Parathyroid adenoma (tissue), 2 donors: ENCODE measurements at regions not wholly inside any gene's neighbourhood (a gene's known extent, or its start where the extent isn't known, plus 50 kb on each side); places are given as distances from the start of the nearest gene placed in this dataset.

Experiments
- H2AFZ ChIP-seq: fragments of 300-600 bp; sonication (generic); one replicate; pipeline ENCODE4 v1.7.0; 2017; ENCODE audit warnings: antibody characterized with exemption, mild to moderate bottlenecking
- H3K27ac ChIP-seq: fragments of 300-600 bp; sonication (generic); one replicate; pipeline ENCODE4 v1.7.0; 2017
- H3K27me3 ChIP-seq: fragments of 300-600 bp; sonication (generic); one replicate; pipeline ENCODE4 v1.7.0; 2017; ENCODE audit warnings: low read length; ENCODE audit not compliant: control insufficient read depth, insufficient read depth
- H3K36me3 ChIP-seq: fragments of 300-600 bp; sonication (generic); one replicate; pipeline ENCODE4 v1.7.0; 2017; ENCODE audit warnings: low read length; ENCODE audit not compliant: control insufficient read depth, insufficient read depth
- H3K4me1 ChIP-seq: fragments of 300-600 bp; sonication (generic); one replicate; pipeline ENCODE4 v1.7.0; 2017; ENCODE audit warnings: control low read depth
- H3K4me2 ChIP-seq: fragments of 300-600 bp; sonication (generic); one replicate; pipeline ENCODE4 v1.7.0; 2017; ENCODE audit warnings: low read length
- H3K4me3 ChIP-seq: fragments of 300-600 bp; sonication (generic); one replicate; pipeline ENCODE4 v1.7.0; 2017; ENCODE audit warnings: low read depth, low read length
- H3K79me2 ChIP-seq: fragments of 300-600 bp; sonication (generic); one replicate; pipeline ENCODE4 v1.7.0; 2017; ENCODE audit warnings: control low read depth
- H3K9ac ChIP-seq: fragments of 300-600 bp; sonication (generic); one replicate; pipeline ENCODE4 v1.7.0; 2017; ENCODE audit warnings: mild to moderate bottlenecking
- H3K9me3 ChIP-seq: fragments of 300-600 bp; sonication (generic); one replicate; pipeline ENCODE4 v1.7.0; 2017; ENCODE audit warnings: low read length; ENCODE audit not compliant: control insufficient read depth
- TF ChIP-seq, protein P1 (sequence below): fragments of 300-600 bp; sonication (generic); IDR thresholded peaks from one replicate; pipeline ENCODE4 v1.7.0; 2017; ENCODE audit warnings: antibody characterized with exemption, mild to moderate bottlenecking
- donor health status: primary hyperparathyroidism.

DNA sequence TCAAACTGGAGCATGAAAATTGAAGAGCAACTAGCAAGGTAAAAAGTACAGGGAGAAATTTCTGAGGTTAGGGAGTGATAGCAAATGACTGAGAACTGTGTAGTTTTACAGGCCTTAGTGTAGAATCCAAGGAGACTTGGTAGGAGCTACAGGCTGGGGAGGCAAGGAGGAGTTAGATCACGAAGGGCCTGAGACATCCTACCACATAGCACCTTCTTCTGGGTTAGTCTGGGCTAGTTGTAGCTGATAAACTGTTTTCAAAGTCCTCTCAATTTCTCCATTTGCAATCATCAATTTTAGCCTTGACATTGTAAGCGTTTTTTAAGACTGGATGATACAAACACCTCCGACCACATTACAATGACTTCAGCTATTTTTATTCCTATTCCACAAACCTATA, 209.7 kb downstream of the TMEM200A start:
- Histone ChIP-seq H3K27ac (no peak overlapping the region), H3K27me3 (no peaks in the 10 kb centered on the region), H3K4me2 (no peak overlapping the region), H3K4me3 (no peak overlapping the region), H2AFZ (no peak overlapping the region), H3K4me1 (no peaks in the 10 kb centered on the region), H3K9me3 (no peaks in the 10 kb centered on the region), H3K36me3 (no peaks in the 10 kb centered on the region), H3K9ac (no peak overlapping the region), H3K79me2 (no peaks in the 10 kb centered on the region)
- TF ChIP-seq, protein P1, sequence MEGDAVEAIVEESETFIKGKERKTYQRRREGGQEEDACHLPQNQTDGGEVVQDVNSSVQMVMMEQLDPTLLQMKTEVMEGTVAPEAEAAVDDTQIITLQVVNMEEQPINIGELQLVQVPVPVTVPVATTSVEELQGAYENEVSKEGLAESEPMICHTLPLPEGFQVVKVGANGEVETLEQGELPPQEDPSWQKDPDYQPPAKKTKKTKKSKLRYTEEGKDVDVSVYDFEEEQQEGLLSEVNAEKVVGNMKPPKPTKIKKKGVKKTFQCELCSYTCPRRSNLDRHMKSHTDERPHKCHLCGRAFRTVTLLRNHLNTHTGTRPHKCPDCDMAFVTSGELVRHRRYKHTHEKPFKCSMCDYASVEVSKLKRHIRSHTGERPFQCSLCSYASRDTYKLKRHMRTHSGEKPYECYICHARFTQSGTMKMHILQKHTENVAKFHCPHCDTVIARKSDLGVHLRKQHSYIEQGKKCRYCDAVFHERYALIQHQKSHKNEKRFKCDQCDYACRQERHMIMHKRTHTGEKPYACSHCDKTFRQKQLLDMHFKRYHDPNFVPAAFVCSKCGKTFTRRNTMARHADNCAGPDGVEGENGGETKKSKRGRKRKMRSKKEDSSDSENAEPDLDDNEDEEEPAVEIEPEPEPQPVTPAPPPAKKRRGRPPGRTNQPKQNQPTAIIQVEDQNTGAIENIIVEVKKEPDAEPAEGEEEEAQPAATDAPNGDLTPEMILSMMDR = no peak

DNA sequence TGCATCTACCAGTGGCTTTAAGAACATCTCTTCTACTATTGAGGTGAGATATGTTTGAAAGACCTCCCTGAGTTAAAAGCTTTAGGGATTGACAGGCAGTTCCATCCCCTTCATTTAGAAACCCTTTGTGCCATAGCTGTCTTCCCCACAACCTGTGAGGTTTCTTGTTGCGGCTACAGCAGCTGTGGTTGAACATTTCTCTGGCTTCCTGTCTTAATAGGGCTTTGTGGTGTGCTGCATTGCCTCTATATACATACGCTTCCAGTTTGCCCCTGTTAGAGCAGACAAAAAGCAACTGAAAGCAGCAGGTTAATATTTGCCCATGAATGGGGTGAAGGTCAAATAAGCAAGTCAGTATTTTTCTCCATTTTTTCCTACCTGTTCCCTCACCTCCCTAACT, 210.2 kb downstream of the TMEM200A start:
- no peaks in the 10 kb centered on the region for H3K4me1 ChIP-seq
- H2AFZ ChIP-seq = no peak overlapping the region
- H3K4me3 ChIP-seq = no peak overlapping the region
- TF ChIP-seq, protein P1 = no peak
- H3K27me3 ChIP-seq = no peaks in the 10 kb centered on the region
- H3K4me2 ChIP-seq = no peak overlapping the region
- no peaks in the 10 kb centered on the region for H3K79me2 ChIP-seq
- no peaks in the 10 kb centered on the region for H3K9me3 ChIP-seq
- H3K27ac ChIP-seq = no peak overlapping the region
- no peaks in the 10 kb centered on the region for H3K36me3 ChIP-seq
- H3K9ac ChIP-seq = no peak overlapping the region

DNA sequence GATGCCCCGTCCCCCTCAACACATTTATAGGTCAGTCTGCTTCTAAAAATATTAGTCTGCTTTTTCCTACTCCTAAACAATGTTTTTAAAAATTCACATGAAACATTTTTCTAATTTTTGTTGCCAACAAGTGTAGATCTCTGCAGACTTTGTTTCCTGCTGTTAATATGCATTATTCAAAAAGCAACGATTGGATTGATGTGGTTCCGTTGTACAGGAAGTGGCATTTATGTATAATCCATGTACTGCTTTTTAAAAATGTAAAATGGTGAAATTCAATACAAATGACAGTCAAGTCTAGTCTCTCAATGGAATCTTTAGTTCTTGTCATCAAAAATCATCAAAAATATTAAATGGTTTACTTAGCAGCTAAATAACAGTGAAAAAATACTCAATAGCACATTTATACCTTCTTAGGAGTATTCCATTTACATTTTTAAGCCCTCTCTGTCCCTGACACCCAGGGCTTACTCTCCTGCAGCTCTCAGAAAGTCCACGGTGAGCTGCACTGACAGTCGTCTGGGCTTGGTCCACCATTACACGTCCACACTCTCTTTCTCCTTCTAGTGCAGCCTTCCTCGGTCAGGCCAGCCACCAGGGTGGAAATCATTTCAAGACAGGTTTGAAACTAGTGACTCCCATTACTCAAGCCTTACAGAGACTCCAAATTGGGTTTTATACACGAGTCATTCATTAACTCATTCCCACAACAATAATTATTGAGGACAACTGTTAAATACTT, 211.5 kb downstream of the TMEM200A start:
- H3K27me3 ChIP-seq = no peaks in the 10 kb centered on the region
- no peak overlapping the region for H3K4me3 ChIP-seq
- no peaks in the 10 kb centered on the region for H3K4me1 ChIP-seq
- H3K9ac ChIP-seq = no peak overlapping the region
- no peak overlapping the region for H2AFZ ChIP-seq
- H3K36me3 ChIP-seq = no peaks in the 10 kb centered on the region
- no peaks in the 10 kb centered on the region for H3K9me3 ChIP-seq
- TF ChIP-seq, protein P1 = no peak
- no peaks in the 10 kb centered on the region for H3K79me2 ChIP-seq
- no peak overlapping the region for H3K4me2 ChIP-seq
- no peak overlapping the region for H3K27ac ChIP-seq

DNA sequence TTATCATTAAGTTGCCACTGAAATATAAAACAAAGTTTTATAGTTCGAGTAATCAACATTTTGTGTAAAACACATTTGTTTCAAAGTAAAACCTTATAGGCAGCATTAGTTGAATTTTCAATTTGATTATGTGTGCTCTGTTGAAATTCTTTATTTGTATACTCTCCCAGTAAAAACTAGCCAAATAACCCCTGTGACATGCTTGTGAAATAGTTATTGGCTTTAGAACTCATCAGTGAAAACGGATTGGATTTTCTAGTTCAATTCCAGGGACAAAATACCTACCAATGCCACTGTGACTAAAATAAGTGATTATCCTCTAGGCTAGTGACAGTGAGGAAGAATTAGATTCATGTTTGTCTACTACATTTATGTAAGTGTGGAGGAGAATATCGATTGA, 212.9 kb downstream of the TMEM200A start:
- Histone ChIP-seq H3K27ac (no peak overlapping the region), H3K9ac (no peak overlapping the region), H3K4me2 (no peak overlapping the region), H3K36me3 (no peaks in the 10 kb centered on the region), H2AFZ (no peak overlapping the region), H3K4me1 (no peaks in the 10 kb centered on the region), H3K79me2 (no peaks in the 10 kb centered on the region), H3K9me3 (no peaks in the 10 kb centered on the region), H3K4me3 (no peak overlapping the region), H3K27me3 (no peaks in the 10 kb centered on the region)
- TF ChIP-seq, protein P1 = no peak

DNA sequence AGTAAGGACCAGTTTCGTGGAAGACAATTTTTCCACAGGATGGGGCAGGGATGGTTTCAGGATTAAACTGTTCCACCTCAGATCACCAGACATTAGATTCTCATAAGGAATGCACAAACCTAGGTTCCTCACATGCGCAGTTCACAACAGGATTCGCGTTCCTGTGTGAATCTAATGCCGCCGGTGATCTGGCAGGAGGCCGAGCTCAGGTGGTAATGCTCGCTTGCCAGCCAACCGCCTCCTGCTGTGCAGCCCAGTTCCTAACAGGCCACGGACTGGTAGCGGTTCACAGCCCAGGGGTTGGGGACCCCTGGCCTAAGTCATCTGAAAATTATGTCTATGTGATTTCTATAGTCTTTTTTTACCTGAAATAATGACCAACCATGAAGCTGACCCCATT, 217.5 kb downstream of the TMEM200A start:
- Histone ChIP-seq H3K9me3 (no peaks in the 10 kb centered on the region), H3K4me1 (no peaks in the 10 kb centered on the region), H3K4me2 (no peak overlapping the region), H2AFZ (no peak overlapping the region), H3K27me3 (no peaks in the 10 kb centered on the region), H3K9ac (no peak overlapping the region), H3K36me3 (no peaks in the 10 kb centered on the region), H3K27ac (no peak overlapping the region), H3K79me2 (no peaks in the 10 kb centered on the region), H3K4me3 (no peak overlapping the region)
- TF ChIP-seq, protein P1 = no peak
